Endothelial cell of umbilical vein (primary cell): ENCODE measurements at regions not wholly inside any gene's neighbourhood (a gene's known extent, or its start where the extent isn't known, plus 50 kb on each side); places are given as distances from the start of the nearest gene placed in this dataset.

Experiments used
- BruUV-seq: library from RNA; stranded (reverse); fragments of 400-500 nt; replicated peaks from 2 replicates; lab custom pipeline; 2021; lab: Mats Ljungman, UMichigan
- CTCF ChIA-PET: fragments of 300-600, 350-600 bp; sonication (Branson Sonifier 250); formaldehyde crosslinking; loops from one replicate; lab custom pipeline; 2021; ENCODE audit warnings: antibody characterized with exemption, inconsistent platforms; lab: Charles Lee
- POLR2A ChIA-PET: fragments of 300-600, 350-600 bp; sonication (Branson Sonifier 250); formaldehyde crosslinking; loops from one replicate; lab custom pipeline; 2021; ENCODE audit warnings: antibody characterized with exemption, inconsistent platforms; lab: Charles Lee
- DNase-seq: peaks from one replicate; pipeline ENCODE4 v3.0.0-alpha.2; 2011; ENCODE audit warnings: low read depth, low spot score
- FAIRE-seq: peaks from 2 replicates; lab custom pipeline; 2011; peaks lifted over from hg19 to GRCh38; lab: Jason Lieb, UNC
- H2AFZ ChIP-seq: 2 replicates; pipeline ENCODE4 v1.6.0; 2012; ENCODE audit warnings: low read depth, low read length, control low read depth, inconsistent platforms
- H3K27ac ChIP-seq: 2 replicates; pipeline ENCODE4 v1.5.1; 2011; ENCODE audit warnings: low read depth, mild to moderate bottlenecking, control low read depth, low read length, moderate library complexity; ENCODE audit not compliant: insufficient read depth
- H3K27me3 ChIP-seq, 2 experiments: 2 replicates each; pipeline versions ENCODE4 v1.6.0 to v1.6.1; 2011; ENCODE audit warnings: low read length in 2 of 2, mixed read lengths in 1 of 2; ENCODE audit not compliant: control insufficient read depth in 2 of 2, insufficient read depth in 2 of 2
- H3K36me3 ChIP-seq, 2 experiments: 2 replicates in 1 of 2; 3 replicates in 1 of 2; pipeline ENCODE4 v1.5.1; 2011; ENCODE audit warnings: low read length in 2 of 2, mild to moderate bottlenecking in 1 of 2, moderate library complexity in 1 of 2; ENCODE audit not compliant: control insufficient read depth in 2 of 2, insufficient read depth in 2 of 2; ENCODE audit errors: extremely low read depth in 1 of 2
- H3K4me1 ChIP-seq: 3 replicates; pipeline ENCODE4 v1.5.1; 2011; ENCODE audit warnings: mild to moderate bottlenecking, low read length; ENCODE audit not compliant: control insufficient read depth, insufficient read depth; ENCODE audit errors: extremely low read depth
- H3K4me2 ChIP-seq: 2 replicates; pipeline ENCODE4 v1.6.1; 2011; ENCODE audit warnings: low read length, control low read depth, mixed read lengths; ENCODE audit not compliant: insufficient read depth
- H3K4me3 ChIP-seq, 3 experiments: fragments of 200-600 bp in 1 of 3; sonication (generic), shearing (Covaris generic) in 1 of 3; replicated peaks in 1 of 3; 2 replicates each; pipeline ENCODE4 v1.5.1; 2011 to 2016; ENCODE audit warnings: control low read depth in 3 of 3, low read length in 3 of 3, mild to moderate bottlenecking in 2 of 3, inconsistent platforms in 1 of 3, low read depth in 1 of 3, moderate library complexity in 1 of 3; ENCODE audit not compliant: insufficient read depth in 1 of 3
- H3K79me2 ChIP-seq: 2 replicates; pipeline ENCODE4 v1.6.0; 2012; ENCODE audit warnings: low read length, inconsistent platforms; ENCODE audit not compliant: control insufficient read depth, insufficient read depth
- H3K9ac ChIP-seq: replicated peaks from 2 replicates; pipeline ENCODE3; 2011; ENCODE audit warnings: low read length, control low read depth; ENCODE audit not compliant: insufficient read depth; ENCODE audit errors: extremely low read depth
- H3K9me1 ChIP-seq: replicated peaks from 3 replicates; pipeline ENCODE4 v1.6.0; 2011; ENCODE audit warnings: mild to moderate bottlenecking, low read length; ENCODE audit not compliant: control insufficient read depth, insufficient read depth; ENCODE audit errors: extremely low read depth
- H3K9me3 ChIP-seq: replicated peaks from 2 replicates; pipeline ENCODE4 v1.5.1; 2012; ENCODE audit warnings: low read length, inconsistent platforms; ENCODE audit not compliant: control insufficient read depth, insufficient read depth
- H4K20me1 ChIP-seq: replicated peaks from 2 replicates; pipeline ENCODE3; 2011; ENCODE audit warnings: mild to moderate bottlenecking, low read length; ENCODE audit not compliant: control insufficient read depth, insufficient read depth; ENCODE audit errors: extremely low read depth
- EZH2 ChIP-seq: IDR thresholded peaks from 2 replicates; pipeline ENCODE4 v1.6.1; 2012; ENCODE audit warnings: borderline replicate concordance, low read depth, mild to moderate bottlenecking, moderate library complexity, low read length, inconsistent platforms; ENCODE audit not compliant: severe bottlenecking
- FOS ChIP-seq: IDR thresholded peaks from 2 replicates; pipeline ENCODE4 v1.6.1; 2011; ENCODE audit warnings: mild to moderate bottlenecking, low read length, moderate library complexity, borderline replicate concordance; ENCODE audit not compliant: insufficient read depth
- GATA2 ChIP-seq: IDR thresholded peaks from 2 replicates; pipeline ENCODE4 v1.7.0; 2011; ENCODE audit warnings: low read depth, mild to moderate bottlenecking, moderate library complexity, mixed read lengths, low read length; ENCODE audit not compliant: insufficient read length, insufficient read depth
- JUN ChIP-seq: IDR thresholded peaks from 2 replicates; pipeline ENCODE4 v1.6.1; 2011; ENCODE audit warnings: borderline replicate concordance, low read depth; ENCODE audit not compliant: insufficient read length, insufficient read depth
- MYC ChIP-seq: IDR thresholded peaks from one replicate; pipeline ENCODE4 v1.6.1; 2011; ENCODE audit warnings: mild to moderate bottlenecking, low read depth, low read length
- POLR2A ChIP-seq: IDR thresholded peaks from 2 replicates; pipeline ENCODE4 v1.6.1; 2012; ENCODE audit warnings: low read depth, mild to moderate bottlenecking, control low read depth, low read length
- POLR2AphosphoS5 ChIP-seq: IDR thresholded peaks from 2 replicates; pipeline ENCODE4 v1.6.1; 2012; ENCODE audit warnings: low read depth, mild to moderate bottlenecking, control low read depth, low read length, moderate library complexity; ENCODE audit not compliant: insufficient read depth
- dilution Hi-C: fragments of 300-500 bp; cut with MboI; formaldehyde crosslinking; loops from one replicate; pipeline ENCODE4 v1.15.0; 2019; ENCODE audit warnings: low sequenced_read_pairs; ENCODE audit not compliant: extremely low pct_ligation_motif_present
- intact Hi-C: fragments of 100-400 bp; cut with micrococcal nuclease; formaldehyde crosslinking; loops from one replicate; pipeline ENCODE4 v1.10.0; 2022
- TF ChIP-seq, protein P1 (sequence below), 2 donors: IDR thresholded peaks; 1 replicate in 1 of 2; 2 replicates in 1 of 2; pipeline ENCODE4 v1.5.1; 2011; ENCODE audit warnings: low read length in 2 of 2, mild to moderate bottlenecking in 2 of 2, moderate library complexity in 2 of 2, control low read depth in 1 of 2, inconsistent platforms in 1 of 2, low read depth in 1 of 2; ENCODE audit not compliant: insufficient read depth in 1 of 2; ENCODE audit errors: extremely low read depth in 1 of 2
- TF ChIP-seq, protein P2 (sequence below): IDR thresholded peaks from 2 replicates; pipeline ENCODE4 v1.6.1; 2011; ENCODE audit not compliant: insufficient read depth, insufficient read length

DNA sequence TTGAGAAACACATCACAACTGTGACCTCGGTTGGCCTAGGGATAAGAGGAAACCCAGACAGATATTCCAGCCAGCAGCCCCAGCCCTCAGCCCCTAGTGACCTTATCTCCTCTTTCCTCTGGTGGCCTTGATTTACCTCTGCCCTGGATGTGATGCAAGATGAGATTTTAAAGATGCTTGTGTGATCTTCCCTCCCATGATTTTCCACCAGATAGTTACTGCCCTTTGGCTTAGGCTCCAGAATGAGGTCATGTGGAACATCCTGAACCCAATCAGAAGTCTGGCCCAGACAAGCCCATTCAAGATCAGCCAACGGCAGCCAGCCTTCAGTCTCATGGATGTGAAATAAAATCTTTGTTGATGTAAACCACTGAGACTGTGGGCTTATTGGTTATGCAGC, 104.0 kb downstream of the BANF2 start:
- no peak for FAIRE-seq
- intact Hi-C loops = no loop called here
- ChIA-PET CTCF (no interaction called here), POLR2A (no interaction called here)
- Histone ChIP-seq H3K4me2 (no peak overlapping the region), H2AFZ (no peak overlapping the region), H3K9ac (no peak overlapping the region), H3K79me2 (no peaks in the 10 kb centered on the region), H3K27me3 (peaks cover 7 to 8% of the 10 kb centered on the region in 2 experiments), H3K9me3 (no peaks in the 10 kb centered on the region), H3K27ac (no peak overlapping the region), H3K36me3 (no peaks in the 10 kb centered on the region), H3K4me3 (no peak overlapping the region), H3K4me1 (peaks cover 4% of the 10 kb centered on the region), H3K9me1 (no peaks in the 10 kb centered on the region), H4K20me1 (no peaks in the 10 kb centered on the region)
- TF ChIP-seq FOS (no peak), MYC (no peak)
- TF ChIP-seq, protein P1, sequence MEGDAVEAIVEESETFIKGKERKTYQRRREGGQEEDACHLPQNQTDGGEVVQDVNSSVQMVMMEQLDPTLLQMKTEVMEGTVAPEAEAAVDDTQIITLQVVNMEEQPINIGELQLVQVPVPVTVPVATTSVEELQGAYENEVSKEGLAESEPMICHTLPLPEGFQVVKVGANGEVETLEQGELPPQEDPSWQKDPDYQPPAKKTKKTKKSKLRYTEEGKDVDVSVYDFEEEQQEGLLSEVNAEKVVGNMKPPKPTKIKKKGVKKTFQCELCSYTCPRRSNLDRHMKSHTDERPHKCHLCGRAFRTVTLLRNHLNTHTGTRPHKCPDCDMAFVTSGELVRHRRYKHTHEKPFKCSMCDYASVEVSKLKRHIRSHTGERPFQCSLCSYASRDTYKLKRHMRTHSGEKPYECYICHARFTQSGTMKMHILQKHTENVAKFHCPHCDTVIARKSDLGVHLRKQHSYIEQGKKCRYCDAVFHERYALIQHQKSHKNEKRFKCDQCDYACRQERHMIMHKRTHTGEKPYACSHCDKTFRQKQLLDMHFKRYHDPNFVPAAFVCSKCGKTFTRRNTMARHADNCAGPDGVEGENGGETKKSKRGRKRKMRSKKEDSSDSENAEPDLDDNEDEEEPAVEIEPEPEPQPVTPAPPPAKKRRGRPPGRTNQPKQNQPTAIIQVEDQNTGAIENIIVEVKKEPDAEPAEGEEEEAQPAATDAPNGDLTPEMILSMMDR (IDR thresholded peaks at IDR 0.05; ENCODE audit: extremely low read depth in 1 of 2, insufficient read depth in 1 of 2, low read depth in 1 of 2, low read length in 2 of 2) = no peak
- TF ChIP-seq, protein P2, sequence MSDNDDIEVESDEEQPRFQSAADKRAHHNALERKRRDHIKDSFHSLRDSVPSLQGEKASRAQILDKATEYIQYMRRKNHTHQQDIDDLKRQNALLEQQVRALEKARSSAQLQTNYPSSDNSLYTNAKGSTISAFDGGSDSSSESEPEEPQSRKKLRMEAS = no peak
- no peak for DNase-seq
- dilution Hi-C loops = no loop called here
- no TSS peak for BruUV-seq

DNA sequence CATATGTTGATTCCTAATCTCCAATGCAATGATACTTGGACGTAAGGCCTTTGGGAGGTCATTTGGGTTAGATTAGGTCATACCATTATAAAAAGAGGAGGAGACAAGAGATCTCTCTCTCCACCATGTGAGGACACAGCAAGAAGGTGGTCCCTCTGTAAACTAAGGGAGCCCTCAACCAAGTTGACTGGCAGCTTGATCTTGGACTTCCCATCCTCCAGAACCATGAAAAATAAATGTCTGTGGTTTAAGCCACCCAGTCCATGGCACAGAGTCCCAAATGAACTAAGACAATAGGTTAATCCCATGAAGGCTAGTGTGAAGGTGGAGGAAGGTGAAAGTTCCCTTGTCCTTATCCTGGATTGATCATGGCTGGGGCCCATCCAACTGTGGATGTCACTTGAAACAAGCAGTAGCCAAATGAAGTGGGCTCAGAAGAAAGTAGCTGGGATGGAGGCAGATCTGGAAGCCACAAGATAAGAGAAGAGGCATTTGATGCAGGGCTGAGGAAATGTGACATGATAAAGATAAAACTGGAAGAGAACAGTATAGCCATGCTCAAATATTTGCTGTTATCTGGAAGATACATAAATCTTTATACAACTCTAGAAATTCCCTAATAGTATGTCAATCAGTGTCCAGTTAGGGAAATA, 99.9 kb downstream of the BANF2 start:
- intact Hi-C loops = no loop called here
- BruUV-seq = no TSS peak

More for the DNA sequence above, 99.9 kb downstream of the BANF2 start:
- H3K27me3 ChIP-seq = peaks cover 8 to 12% of the 10 kb centered on the region in 2 experiments
- no peak overlapping the region for H3K27ac ChIP-seq
- H3K9me3 ChIP-seq = no peaks in the 10 kb centered on the region
- no peaks in the 10 kb centered on the region for H3K36me3 ChIP-seq
- H3K9ac ChIP-seq = no peak overlapping the region
- no peaks in the 10 kb centered on the region for H4K20me1 ChIP-seq
- no peaks in the 10 kb centered on the region for H3K9me1 ChIP-seq
- ChIA-PET POLR2A (no interaction called here), CTCF (no interaction called here)
- H3K4me1 ChIP-seq = no peaks in the 10 kb centered on the region
- DNase-seq = no peak
- no peak overlapping the region for H3K4me2 ChIP-seq
- FAIRE-seq = no peak
- H3K79me2 ChIP-seq = no peaks in the 10 kb centered on the region
- H3K4me3 ChIP-seq = no peak overlapping the region
- H2AFZ ChIP-seq = no peak overlapping the region
- no peak for TF ChIP-seq POLR2A
- no peak for TF ChIP-seq POLR2AphosphoS5
- TF ChIP-seq JUN = no peak
- TF ChIP-seq MYC = no peak
- TF ChIP-seq EZH2 = no peak
- TF ChIP-seq, protein P2 = no peak
- TF ChIP-seq FOS = no peak
- TF ChIP-seq GATA2 = no peak
- TF ChIP-seq, protein P1 (IDR thresholded peaks at IDR 0.05; ENCODE audit: extremely low read depth in 1 of 2, insufficient read depth in 1 of 2, low read depth in 1 of 2, low read length in 2 of 2) = no peak
- dilution Hi-C loops = no loop called here
